Cerebellar nuclear complex (tissue), 1 donor: ENCODE measurements at regions not wholly inside any gene's neighbourhood (a gene's known extent, or its start where the extent isn't known, plus 50 kb on each side); places are given as distances from the start of the nearest gene placed in this dataset.
"Not testable (repeated sequence)": the region's sequence is repeated elsewhere in the genome, so short reads cannot be mapped to it uniquely, and the experiment has no call there.

ENCODE experiments used
- DNase-seq, 2 experiments: peaks; one replicate each; lab custom pipeline; 2025; lab: John Stamatoyannopoulos, UW

- DNase-seq, result no peak
Measured at GRCh38 chr14:98916036-98916435, 356.0 kb downstream of the BCL11B start.

GRCh38 chr14:98916476-98916875 is 355.5 kb downstream of the BCL11B start:
- DNase-seq, result no peak

- DNase-seq, result no peak
Measured at GRCh38 chr14:98919434-98919833, 352.6 kb downstream of the BCL11B start.

- DNase-seq, result not testable (repeated sequence)
Measured at GRCh38 chr14:98921306-98921705, 350.7 kb downstream of the BCL11B start.

- no peak for DNase-seq
Measured at GRCh38 chr14:98923596-98923995, 348.4 kb downstream of the BCL11B start.

GRCh38 chr14:98924046-98924445 is 348.0 kb downstream of the BCL11B start:
- DNase-seq, result no peak

GRCh38 chr14:98925354-98926040 is 346.5 kb downstream of the BCL11B start:
- DNase-seq, result no peak

- no peak for DNase-seq
Measured at GRCh38 chr14:98926146-98926545, 345.9 kb downstream of the BCL11B start.

- no peak for DNase-seq
Measured at GRCh38 chr14:98926801-98927200, 345.2 kb downstream of the BCL11B start.

GRCh38 chr14:98927986-98928385 is 344.0 kb downstream of the BCL11B start:
- DNase-seq, result no peak

- DNase-seq, result no peak
Measured at GRCh38 chr14:98928418-98928817, 343.6 kb downstream of the BCL11B start.

- DNase-seq, result no peak
Measured at GRCh38 chr14:98931126-98931525, 340.9 kb downstream of the BCL11B start.

- no peak for DNase-seq
Measured at GRCh38 chr14:98931911-98932310, 340.1 kb downstream of the BCL11B start.

- DNase-seq, result no peak
Measured at GRCh38 chr14:98932431-98933325, 339.3 kb downstream of the BCL11B start.

GRCh38 chr14:98934569-98934968 is 337.4 kb downstream of the BCL11B start:
- DNase-seq, result not testable (repeated sequence)

- DNase-seq, result no peak
Measured at GRCh38 chr14:98935921-98936320, 336.1 kb downstream of the BCL11B start.

- no peak for DNase-seq
Measured at GRCh38 chr14:98937021-98937420, 335.0 kb downstream of the BCL11B start.

- no peak for DNase-seq
Measured at GRCh38 chr14:98937712-98938505, 334.1 kb downstream of the BCL11B start.

GRCh38 chr14:98940693-98941437 is 331.1 kb downstream of the BCL11B start:
- no peak for DNase-seq

GRCh38 chr14:98941481-98941880 is 330.5 kb downstream of the BCL11B start:
- DNase-seq, result no peak

GRCh38 chr14:98943907-98944306 is 328.1 kb downstream of the BCL11B start:
- no peak for DNase-seq

GRCh38 chr14:98944989-98945388 is 327.0 kb downstream of the BCL11B start:
- no peak for DNase-seq
